ENCODE measurements at regions not wholly inside any gene's neighbourhood (a gene's known extent, or its start where the extent isn't known, plus 50 kb on each side); places are given as distances from the start of the nearest gene placed in this dataset.
A peak's percentile ranks its signal among the peaks of the same experiment; 100 is the strongest.
"Not testable (repeated sequence)": the region's sequence is repeated elsewhere in the genome, so short reads cannot be mapped to it uniquely, and the experiment has no call there.

DNA sequence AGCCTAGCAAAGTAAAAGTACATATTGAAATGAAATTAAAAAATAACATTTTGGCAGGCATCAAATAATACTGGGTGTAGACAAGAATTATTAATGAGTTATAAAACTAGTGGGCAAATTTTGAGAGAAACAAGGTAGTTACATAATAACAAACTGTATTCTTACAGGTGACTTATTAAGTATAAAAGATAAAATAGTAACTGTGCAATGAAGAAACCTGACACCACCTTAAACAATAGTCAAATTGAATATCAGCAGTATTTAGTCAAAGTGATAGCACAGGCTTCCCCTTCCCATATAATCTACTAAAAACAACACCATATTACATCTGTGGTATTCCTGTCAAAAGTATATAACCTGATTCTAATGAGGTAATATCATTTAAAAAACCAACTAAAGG, 1099.8 kb upstream of the CRIM1 start:
- DNase-seq = no peak

DNA sequence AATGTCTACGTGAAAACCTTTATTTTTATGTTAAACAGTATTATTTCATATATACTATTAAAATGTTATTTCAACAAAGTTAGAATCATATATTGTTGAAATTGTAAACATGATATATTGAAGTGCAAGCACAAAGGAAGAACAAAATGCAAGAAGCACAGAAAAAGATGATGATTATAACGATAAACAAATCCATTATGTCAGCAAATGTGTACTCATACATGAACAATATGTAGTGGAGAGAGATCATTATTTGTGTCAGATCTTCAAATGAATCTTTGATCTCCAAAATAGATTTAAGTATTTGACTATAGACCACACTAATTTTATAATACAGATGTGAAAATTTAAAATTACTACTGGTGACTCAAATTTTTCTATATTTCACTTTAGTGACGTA, 1104.4 kb upstream of the CRIM1 start:
- no peak for DNase-seq

DNA sequence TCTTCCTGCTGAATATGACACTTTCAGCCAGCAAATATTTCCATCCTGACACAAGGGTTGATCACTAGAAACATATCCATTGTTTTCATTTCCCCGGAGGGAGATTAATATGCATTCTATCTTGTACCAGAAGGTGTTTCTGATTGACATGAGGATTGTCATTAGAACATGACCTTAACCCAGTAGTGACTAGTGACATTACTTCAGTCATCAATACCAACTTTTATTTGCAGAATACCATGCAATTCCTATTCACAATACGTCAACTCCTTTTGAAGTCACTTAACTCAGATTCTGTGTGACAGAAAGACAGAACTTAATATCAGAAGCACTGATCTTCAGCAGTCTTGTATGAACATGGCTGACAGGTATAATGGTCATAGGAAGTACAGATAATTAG, 1108.9 kb upstream of the CRIM1 start:
- DNase-seq = no peak

DNA sequence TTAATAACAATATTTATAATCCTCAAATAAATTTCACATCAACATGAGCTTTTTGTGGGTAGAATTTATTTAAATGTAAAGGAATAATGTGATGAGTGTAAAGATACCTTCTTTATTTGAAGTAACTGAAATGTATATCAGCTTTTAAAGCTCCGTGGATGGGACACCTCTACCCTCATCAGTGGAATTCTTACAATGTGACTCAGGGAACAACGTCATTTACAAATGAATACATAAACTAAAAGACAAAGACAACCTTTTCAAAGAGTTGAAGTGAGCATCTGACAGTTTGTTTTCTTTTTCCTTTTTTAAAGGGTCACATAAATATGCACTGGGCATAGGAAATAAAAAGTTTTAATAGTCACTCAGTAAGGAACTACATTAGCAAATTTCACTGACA, 1127.0 kb upstream of the CRIM1 start:
- DNase-seq = no peak

DNA sequence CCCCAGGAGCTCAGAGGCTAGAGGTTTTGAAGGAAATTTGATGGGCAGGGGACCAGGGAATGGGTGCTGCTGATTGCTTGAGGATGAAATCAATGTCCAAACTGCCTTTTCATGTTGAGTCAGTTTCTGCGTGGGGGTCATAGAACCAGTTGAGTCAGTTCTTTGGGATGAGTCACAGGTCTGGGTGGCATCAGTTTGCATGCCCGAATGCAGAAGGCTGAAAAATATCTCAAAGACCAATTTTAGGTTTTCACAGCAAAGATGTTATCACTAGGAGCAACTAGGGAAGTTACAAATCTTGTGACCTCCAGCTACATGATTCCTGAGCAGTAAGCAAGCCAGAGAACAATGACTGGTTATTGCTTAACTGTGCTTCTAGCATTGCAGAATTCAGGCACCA, 1135.1 kb upstream of the CRIM1 start:
- DNase-seq = no peak

DNA sequence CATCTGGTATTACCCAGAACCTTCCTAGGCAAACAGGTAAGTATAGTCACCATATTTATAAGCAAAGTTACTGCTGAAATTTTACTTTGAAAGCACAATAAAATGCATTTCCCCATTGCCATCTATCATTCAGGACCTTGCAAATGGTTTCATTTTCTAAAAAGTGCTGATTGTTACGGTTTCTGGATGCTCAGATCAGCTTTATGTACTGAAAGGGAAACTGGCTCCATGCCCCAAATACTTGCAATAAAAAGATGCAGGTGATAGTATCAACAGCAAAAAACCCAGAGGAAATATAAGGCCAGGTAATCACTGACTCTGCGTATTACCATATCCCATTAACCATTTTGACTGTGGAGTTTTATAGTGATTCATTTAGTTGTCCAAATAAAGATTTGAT, 1150.7 kb upstream of the CRIM1 start:
- no peak for DNase-seq

DNA sequence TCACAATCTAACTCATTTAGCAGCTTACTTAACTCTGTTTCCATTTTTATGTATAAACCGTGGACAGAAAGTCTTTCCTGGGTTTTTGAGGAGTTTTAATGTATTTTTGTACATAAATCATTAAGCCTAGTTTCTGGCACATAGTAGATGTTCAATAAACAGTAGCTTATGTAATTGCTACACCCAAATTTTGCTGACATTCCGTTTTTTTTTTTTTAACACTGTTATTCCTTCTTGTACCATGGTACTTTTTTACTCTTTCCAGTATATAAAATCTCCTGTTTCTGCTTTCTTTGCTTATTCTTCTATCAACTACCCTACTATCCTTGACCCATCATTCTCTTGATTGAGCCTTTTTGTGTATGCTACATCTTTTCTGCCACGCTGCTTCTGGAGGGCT, 1151.3 kb upstream of the CRIM1 start:
- no peak for DNase-seq

DNA sequence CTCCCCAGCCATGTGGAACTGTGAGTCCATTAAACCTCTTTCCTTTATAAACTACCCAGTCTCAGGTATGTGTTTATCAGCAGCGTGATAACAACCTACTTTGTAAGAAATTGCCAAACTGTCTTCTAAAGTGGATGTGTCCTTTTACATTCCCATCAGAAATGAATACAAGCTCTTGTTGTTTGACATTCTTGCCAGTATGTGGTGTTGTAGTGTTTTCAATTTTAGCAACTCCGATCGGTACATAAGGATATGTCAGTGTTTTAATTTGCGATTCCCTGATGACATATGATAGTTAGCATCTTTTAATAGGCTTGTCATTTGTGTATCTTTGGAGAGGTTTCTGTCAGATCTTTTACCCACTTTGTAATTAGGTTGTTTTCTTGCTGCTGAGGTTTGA, 1156.3 kb upstream of the CRIM1 start:
- DNase-seq = no peak

DNA sequence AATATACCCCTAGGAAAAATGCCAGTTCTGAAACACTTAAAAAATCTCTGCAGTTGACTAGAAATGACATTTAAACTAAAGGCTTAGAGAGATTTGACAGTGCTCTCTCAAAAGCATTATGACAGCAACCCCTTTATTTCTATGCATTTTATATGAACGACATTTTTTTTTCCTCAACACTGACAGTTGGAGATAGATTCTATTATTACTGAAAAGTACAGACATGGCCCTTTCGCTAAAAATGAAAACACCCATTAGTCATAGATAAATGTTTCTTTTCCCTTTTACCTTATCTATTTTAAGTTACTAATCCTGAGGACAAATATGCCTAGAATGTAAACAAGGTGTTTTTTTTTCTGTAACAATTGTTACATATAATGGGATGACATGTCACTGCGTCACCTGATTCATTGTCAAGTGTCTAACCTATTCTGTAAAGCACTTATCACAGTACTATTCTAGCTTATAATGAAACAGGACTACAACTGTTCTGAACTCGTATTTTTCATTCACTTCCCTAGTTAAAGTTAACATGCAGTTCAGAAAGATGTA, 1169.6 kb upstream of the CRIM1 start:
- no peak for DNase-seq

DNA sequence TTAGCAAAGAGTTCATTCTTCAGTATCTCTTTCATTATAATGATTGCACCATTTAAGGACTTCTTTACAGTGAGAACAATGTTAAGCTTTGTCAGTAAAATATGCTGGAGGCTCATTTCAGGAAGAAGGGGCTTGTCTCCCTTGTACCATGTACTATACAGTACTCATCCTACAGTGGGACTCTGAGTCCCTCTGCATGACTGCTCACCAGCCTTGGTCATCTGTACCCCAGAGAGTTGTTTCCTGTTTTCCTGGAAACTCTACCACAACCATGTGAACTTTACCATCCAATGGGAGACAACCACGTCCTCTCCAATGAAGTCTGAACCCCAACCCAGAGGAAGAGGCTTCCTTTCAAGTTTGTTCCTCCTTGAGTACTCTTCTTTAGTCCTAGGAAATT, 1171.1 kb upstream of the CRIM1 start:
- DNase-seq = no peak

DNA sequence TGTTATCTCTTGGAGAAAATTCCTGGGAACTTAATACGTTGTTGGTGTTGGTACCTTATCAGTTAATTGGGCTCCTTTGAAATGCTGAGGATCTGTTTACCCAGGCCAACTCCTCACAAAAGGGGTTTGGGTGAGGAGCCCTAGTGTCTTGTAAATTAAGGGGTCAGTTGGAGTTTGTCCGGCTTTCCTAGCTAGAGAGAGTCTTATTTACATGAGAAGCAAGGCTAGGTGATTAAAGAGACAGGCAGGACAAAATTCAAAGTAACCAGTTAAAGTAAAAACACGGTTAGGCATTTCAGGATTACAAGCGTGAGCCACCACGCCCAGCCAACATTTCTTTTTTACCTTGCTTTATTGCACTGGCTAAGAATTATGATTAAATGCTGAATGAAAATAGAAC, 1178.9 kb upstream of the CRIM1 start:
- DNase-seq = not testable (repeated sequence)

DNA sequence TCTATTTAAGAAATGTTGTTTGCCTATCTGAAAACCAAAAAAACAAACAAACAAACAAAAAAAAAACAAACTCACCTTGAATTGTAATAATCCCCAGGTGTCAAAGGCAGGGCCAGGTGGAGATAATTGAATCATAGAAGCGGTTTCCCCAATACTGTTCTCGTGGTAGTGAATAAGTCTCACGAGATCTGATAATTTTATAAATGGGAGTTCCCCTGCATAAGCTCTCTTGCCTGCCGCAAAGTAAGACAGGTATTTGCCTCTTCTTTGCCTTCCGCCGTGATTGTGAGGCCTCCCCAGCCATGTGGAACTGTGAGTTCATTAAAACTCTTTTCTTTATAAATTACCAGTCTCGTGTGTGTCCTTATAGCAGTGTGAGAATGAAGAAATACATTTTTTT, 1180.7 kb upstream of the CRIM1 start:
- DNase-seq = no peak

DNA sequence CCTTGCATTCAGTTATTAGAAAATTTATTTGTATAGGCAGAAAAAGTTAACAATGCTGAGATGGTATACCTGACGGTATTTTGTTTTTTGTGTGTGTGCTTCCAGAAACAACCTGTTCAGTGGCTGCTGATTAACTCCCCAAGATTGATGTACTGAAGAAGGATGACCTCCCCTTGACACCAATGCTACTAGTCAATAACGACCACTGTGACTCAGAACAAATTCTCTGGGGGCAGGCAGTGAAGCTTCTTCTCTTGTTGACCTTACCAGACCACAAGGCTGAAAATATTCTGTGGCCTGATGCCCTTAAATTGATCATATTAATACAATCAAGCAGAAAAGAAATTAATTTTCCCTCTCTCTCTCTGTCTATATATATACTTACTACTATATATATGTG, 1182.9 kb upstream of the CRIM1 start:
- no peak for DNase-seq

DNA sequence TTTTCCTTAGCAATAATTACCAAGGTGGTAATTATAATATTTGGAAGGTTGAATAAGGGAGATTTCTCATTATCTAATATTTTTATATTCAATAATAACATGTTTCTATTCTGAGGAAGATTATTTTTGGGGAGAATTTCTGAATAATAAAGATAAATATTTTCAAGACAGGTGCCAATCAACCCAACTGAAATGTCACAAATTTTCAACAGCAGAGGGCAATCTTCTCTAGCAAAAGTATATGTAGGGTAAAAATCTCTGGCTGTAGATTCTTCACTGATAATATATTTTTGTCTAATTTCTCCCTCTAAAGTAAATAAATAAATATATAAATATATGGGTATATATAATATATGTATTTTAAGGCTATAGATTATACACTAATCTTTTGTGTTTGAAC, 1187.2 kb upstream of the CRIM1 start:
- DNase-seq = no peak

DNA sequence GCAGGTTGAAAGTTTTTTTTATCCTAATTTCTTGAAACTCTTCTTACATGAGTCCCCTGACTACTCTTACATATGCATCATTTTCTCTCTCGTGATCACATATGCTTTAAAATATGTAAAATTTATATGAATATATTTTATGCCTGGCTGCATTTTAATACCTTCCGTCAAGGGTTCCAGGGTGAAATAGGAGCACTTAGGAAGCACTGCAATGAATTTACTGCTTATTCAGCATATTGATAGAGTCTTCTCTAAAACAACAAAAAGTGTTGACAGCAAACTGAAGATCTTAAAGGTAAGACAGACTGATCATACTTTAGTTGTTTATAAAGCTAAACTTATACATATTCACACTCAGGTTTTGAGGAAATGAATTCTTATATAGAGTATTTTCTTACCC, 1191.6 kb upstream of the CRIM1 start:
- DNase-seq = no peak

DNA sequence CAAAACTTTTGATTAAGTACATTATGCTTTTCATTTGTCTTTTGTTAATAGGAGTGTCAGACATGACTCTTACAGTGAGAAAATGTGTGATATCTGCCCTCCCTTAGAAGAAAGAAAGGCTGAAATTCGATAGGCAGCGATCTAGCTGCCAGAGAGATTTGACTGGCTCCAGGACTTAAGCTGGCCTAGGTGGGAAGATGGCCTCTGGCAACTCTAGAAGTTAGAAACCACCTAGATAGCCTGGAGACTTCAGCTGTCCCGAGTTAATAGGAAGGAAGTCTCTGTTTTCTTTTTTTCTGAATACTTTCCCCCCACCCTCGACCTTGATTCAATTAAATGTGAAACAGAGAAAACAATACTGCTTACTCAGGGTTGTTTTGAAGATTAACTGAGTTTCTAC, 1194.7 kb upstream of the CRIM1 start:
- DNase-seq = no peak

DNA sequence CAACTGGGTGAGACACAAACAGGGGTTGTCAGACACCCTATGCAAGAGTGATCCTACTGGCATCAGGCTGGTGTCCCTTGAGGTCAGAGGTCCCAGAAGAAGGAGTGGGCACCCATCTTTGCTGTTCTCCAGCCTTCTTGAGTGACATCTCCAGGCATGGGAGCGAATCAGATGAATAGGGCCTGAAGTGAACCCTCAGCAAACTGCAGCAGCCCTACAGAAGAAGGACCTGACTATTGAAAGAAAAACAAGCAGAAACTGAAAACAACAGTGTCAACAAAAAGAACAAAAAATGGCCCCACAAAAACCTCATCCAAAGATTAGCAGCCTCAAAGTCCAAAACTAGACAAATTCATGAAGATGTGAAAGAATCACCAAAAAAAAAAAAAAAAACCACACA, 1229.7 kb upstream of the CRIM1 start:
- no peak for DNase-seq

DNA sequence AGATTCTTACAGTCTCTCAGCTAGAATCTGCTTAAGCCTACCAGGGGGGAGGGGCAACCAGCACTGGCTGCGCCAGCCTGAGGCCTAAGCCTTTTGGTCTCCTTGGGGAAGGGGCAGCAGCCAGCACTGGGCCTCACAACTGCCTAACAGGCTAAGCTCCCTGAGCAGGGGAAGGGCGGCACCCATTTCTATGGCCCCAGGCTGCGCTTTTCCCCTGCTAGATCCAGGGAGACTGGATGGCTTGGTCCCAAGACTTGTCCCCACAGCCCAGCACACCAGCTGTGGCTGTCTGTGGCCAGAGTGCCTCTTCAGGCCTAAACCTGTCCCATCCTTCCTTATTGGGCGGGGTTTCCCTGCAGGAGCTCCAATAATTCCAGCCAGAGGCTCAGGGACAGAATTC, 1230.3 kb upstream of the CRIM1 start:
- DNase-seq = no peak

DNA sequence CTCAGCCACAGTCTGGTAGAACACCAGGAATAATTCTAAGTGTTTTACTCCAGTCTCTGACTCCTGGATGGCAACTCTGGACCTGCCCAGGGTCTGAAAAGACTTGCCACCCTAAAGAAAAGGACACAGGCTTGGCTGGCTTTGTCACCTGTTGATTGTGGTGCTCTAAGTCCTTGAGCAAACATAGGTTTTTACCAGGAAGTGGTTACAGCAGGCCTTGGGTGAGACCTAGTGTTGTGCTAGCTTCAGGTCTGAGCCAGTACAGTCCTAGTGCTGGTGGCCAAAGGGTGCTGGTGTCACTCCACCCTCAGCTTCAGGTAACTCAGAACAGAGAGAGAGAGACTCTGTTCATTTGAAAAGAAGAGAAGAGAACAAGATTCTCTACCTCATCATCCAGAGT, 1239.4 kb upstream of the CRIM1 start:
- no peak for DNase-seq

DNA sequence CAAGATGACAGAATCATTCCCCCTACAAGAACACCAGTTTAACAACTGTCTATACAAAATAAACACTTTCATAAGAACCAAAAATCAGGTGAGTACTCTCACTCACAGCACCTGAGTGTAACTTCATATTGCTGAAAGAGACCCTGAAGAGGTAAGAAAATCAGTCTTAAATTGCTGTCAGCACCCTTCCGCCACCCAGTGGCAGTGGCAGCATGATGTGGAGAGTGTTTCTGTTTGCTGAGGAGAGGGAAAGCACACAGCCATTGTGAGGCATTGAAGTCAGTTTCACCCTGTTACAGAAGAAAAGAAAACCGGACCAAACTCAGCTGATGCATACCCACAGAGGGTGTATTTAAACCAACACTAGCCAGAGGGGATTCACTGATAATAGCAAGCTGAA, 1240.8 kb upstream of the CRIM1 start:
- DNase-seq = no peak

DNA sequence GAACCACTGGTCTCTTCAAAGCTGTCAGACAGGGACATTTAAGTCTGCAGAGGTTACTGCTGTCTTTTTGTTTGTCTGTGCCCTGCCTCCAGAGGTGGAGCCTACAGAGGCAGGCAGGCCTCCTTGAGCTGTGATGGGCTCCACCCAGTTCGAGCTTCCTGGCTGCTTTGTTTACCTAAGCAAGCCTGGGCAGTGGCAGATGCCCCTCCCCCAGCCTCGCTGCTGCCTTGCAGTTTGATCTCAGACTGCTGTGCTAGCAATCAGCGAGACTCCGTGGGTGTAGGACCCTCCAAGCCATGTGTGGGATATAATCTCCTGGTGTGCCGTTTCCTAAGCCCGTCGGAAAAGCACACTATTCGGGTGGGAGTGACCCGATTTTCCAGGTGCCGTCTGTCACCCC, 1243.2 kb upstream of the CRIM1 start:
- not testable (repeated sequence) for DNase-seq

DNA sequence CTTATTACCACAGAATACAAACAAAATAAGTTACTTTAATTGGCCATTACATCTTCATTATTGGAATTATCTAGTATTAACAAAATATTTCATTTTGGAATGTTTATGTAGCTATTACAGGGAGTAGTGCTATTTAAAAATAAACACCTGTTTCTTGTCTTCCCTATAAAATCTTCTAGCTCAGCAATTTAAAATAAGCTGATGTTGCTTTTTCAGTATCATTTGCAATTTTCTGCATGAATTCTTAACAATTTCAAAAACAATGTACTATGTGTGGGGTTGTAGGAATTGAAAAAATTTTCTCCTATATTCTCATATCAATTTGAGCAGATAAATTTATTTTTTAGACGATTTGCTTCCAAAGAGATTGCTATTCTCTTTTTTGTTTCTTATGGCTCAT, 1251.3 kb upstream of the CRIM1 start:
- DNase-seq = no peak

DNA sequence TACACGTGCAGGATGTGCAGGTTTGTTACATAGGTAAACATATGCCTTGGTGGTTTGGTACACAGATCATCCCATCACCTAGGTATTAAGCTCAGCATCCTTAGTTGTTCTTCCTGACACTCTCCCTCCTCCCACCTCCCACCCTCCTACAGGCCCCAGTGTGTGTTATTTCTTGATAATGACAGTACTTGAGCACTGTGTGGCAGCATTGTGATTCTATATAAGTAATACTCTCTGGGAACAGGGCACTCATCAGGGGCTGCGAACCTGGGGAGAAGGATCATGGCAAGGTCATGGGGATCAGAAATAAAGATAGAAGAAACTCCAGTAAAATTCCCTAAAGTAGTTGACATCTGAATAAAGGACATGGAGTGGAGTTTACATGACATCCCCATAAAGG, 1256.2 kb upstream of the CRIM1 start:
- DNase-seq = no peak

DNA sequence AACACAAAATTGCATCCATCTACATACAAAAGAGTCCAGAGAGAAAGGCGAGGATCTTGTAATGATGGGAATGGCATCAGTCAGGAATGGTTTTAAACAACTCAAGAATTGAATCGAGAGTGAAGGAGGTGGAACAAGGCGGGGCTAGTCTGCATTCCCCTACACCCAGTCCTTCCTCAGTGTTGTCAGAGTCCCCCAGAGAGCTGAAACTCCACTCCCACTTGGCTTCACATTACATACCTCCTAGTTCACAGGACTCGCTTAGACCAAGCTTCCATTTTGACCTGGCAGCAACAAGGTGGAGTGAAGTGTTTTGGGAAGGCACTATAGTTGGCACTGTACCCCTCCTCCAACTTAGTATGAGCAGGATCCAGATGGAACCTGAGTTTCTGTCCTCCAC, 1273.5 kb upstream of the CRIM1 start:
- DNase-seq = no peak

DNA sequence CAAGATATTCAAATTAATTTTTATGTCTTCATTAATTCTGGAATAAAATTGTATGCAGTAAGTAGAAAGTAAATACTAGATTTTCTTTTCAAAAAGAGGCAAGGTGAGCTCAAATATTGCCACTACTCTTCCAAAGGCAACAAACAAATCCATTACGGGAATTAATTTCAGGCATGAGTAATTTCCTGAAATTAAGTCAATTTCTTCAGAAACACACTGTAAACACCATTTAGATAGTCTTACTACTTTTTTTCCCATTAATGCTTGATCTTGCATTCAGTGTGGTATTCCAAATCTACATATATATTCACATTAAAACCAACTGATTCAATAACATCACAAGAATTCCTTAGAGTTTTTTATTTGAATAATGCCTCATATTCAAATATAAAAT, 1274.0 kb upstream of the CRIM1 start:
- no peak for DNase-seq

DNA sequence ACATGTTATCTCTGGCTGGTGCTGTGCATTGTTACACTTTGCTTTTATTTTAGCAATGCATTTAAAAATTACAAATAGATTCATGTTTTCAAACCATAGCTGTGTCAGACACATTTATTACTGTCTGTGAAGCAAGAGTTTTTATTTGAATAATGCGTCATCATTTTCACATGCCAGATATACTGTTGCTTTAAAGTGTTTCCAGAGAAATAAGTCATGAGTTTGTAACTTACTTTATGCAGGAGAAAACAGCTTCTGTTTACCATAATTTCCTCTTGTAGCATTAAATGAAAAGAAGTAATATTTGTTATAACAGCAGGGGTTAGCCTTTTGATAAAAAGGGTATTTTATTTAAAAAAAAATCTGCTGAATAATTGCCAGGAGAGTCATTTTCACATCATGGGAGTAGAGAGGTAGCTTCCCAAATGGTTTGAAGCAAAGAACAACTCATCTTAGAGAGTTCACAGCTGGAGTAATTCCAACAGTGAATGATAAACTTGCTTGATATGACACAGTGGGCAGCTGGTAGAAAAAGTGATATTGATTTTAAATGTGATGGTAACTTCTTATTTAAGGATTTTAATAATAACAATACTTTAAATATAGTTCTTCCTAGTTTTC, 1274.5 kb upstream of the CRIM1 start:
- DNase-seq = peak; percentile 52
